ENCODE measurements at regions not wholly inside any gene's neighbourhood (a gene's known extent, or its start where the extent isn't known, plus 50 kb on each side); places are given as distances from the start of the nearest gene placed in this dataset.

DNA sequence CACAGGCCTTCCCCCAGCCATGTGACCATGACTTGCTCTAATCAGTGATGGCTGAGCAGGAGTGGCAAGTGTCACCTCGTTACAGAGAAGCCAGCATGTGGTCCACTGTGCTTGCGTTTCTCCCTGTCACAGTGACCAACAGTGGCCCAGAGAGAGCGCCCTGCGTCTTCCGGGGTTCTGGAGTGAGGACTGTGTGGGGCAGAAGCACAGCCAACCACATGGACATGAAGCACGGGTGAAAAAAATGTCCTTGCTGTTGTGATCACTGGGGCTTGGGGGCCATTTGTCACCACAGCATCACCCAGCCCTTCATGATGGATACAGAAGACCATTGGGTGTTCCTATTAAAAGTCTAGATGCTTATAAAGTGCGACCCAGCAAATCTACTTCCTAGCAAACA lies 174.6 kb upstream of the C14orf180 start:
- Histone ChIP-seq H3K4me2 (no peak overlapping the region), H3K4me1 (ENCODE audit: control insufficient read depth in 1 of 2, insufficient read depth in 2 of 2, low read depth in 1 of 2, low read length in 1 of 2) (peaks cover 0 to 5% of the 10 kb centered on the region in 2 experiments; a peak in 1 of 4 replicates), H3K9ac (no peak overlapping the region), H3F3A (replicated peaks; ENCODE audit: insufficient read depth) (no peaks in the 10 kb centered on the region), H4K20me1 (ENCODE audit: insufficient read depth) (no peaks in the 10 kb centered on the region), H3K27me3 (ENCODE audit: insufficient read depth) (no peaks in the 10 kb centered on the region), H3K9me3 (no peaks in the 10 kb centered on the region), H3K36me3 (replicated peaks in 1 of 2; ENCODE audit: control insufficient read depth in 1 of 2, insufficient read depth in 2 of 2, low read length in 1 of 2) (no peaks in the 10 kb centered on the region), H3K79me2 (ENCODE audit: insufficient read depth) (no peaks in the 10 kb centered on the region), H3K27ac (ENCODE audit: low read depth in 2 of 2, low read length in 1 of 2) (no peak overlapping the region), H3K9me2 (no peaks in the 10 kb centered on the region), H3K4me3 (ENCODE audit: low read depth in 2 of 2, low read length in 1 of 2) (no peak overlapping the region), H2AFZ (ENCODE audit: low read depth) (no peak overlapping the region)
- TF ChIP-seq RFX5 (IDR thresholded peaks at IDR 0.05; ENCODE audit: low read length) (no peak), GABPA (IDR thresholded peaks at IDR 0.05; ENCODE audit: low read depth) (no peak)
- TF ChIP-seq, protein P1, sequence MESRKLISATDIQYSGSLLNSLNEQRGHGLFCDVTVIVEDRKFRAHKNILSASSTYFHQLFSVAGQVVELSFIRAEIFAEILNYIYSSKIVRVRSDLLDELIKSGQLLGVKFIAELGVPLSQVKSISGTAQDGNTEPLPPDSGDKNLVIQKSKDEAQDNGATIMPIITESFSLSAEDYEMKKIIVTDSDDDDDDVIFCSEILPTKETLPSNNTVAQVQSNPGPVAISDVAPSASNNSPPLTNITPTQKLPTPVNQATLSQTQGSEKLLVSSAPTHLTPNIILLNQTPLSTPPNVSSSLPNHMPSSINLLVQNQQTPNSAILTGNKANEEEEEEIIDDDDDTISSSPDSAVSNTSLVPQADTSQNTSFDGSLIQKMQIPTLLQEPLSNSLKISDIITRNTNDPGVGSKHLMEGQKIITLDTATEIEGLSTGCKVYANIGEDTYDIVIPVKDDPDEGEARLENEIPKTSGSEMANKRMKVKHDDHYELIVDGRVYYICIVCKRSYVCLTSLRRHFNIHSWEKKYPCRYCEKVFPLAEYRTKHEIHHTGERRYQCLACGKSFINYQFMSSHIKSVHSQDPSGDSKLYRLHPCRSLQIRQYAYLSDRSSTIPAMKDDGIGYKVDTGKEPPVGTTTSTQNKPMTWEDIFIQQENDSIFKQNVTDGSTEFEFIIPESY (IDR thresholded peaks at IDR 0.05; ENCODE audit: borderline replicate concordance, low read depth) = no peak
- ChIA-PET POLR2A (no interaction called here), CTCF (interaction anchor here (0.9 to 1.6 kb wide), 2 partner anchors 23 to 159 kb away, joined by 3 read pairs; no protein-coding TSS in a partner anchor)
- 48% methylated on average over 7 of the region's 7 CpGs for WGBS (ENCODE audit: low lambda C conversion rate)
- no peak for DNase-seq

- Histone ChIP-seq H2AFZ (ENCODE audit: low read depth) (no peak overlapping the region), H3K79me2 (ENCODE audit: insufficient read depth) (no peaks in the 10 kb centered on the region), H3K4me1 (ENCODE audit: control insufficient read depth in 1 of 2, insufficient read depth in 2 of 2, low read depth in 1 of 2, low read length in 1 of 2) (no peaks in the 10 kb centered on the region), H3K4me2 (no peak overlapping the region), H3K27me3 (ENCODE audit: insufficient read depth) (no peaks in the 10 kb centered on the region), H3K9ac (no peak overlapping the region), H3K4me3 (ENCODE audit: low read depth in 2 of 2, low read length in 1 of 2) (no peak overlapping the region), H3K27ac (ENCODE audit: low read depth in 2 of 2, low read length in 1 of 2) (no peak overlapping the region), H3K36me3 (replicated peaks in 1 of 2; ENCODE audit: control insufficient read depth in 1 of 2, insufficient read depth in 2 of 2, low read length in 1 of 2) (no peaks in the 10 kb centered on the region), H3F3A (replicated peaks; ENCODE audit: insufficient read depth) (no peaks in the 10 kb centered on the region), H3K9me2 (no peaks in the 10 kb centered on the region), H3K9me3 (no peaks in the 10 kb centered on the region), H4K20me1 (ENCODE audit: insufficient read depth) (no peaks in the 10 kb centered on the region)
- ChIA-PET POLR2A (no interaction called here), CTCF (interaction anchor here (0.9 kb wide), 1 partner anchor 159 kb away, joined by 3 read pairs; no protein-coding TSS in a partner anchor)
- DNase-seq = no peak
- TF ChIP-seq CTCF (IDR thresholded peaks at IDR 0.05) (no peak), FOSL2 (IDR thresholded peaks at IDR 0.05; ENCODE audit: borderline replicate concordance, low read depth) (no peak), GABPA (IDR thresholded peaks at IDR 0.05; ENCODE audit: low read depth) (no peak), RFX5 (IDR thresholded peaks at IDR 0.05; ENCODE audit: low read length) (no peak), TAF1 (IDR thresholded peaks at IDR 0.05; ENCODE audit: borderline replicate concordance, low read depth, low read length) (no peak), FOXJ3 (CRISPR knock-in tag; IDR thresholded peaks at IDR 0.05) (no peak), MXI1 (IDR thresholded peaks at IDR 0.05; ENCODE audit: low read depth, low read length) (no peak)
- TF ChIP-seq, protein P2, sequence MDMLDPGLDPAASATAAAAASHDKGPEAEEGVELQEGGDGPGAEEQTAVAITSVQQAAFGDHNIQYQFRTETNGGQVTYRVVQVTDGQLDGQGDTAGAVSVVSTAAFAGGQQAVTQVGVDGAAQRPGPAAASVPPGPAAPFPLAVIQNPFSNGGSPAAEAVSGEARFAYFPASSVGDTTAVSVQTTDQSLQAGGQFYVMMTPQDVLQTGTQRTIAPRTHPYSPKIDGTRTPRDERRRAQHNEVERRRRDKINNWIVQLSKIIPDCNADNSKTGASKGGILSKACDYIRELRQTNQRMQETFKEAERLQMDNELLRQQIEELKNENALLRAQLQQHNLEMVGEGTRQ (IDR thresholded peaks at IDR 0.05; ENCODE audit: borderline replicate concordance, low read depth, low read length) = no peak
- TF ChIP-seq, protein P3, sequence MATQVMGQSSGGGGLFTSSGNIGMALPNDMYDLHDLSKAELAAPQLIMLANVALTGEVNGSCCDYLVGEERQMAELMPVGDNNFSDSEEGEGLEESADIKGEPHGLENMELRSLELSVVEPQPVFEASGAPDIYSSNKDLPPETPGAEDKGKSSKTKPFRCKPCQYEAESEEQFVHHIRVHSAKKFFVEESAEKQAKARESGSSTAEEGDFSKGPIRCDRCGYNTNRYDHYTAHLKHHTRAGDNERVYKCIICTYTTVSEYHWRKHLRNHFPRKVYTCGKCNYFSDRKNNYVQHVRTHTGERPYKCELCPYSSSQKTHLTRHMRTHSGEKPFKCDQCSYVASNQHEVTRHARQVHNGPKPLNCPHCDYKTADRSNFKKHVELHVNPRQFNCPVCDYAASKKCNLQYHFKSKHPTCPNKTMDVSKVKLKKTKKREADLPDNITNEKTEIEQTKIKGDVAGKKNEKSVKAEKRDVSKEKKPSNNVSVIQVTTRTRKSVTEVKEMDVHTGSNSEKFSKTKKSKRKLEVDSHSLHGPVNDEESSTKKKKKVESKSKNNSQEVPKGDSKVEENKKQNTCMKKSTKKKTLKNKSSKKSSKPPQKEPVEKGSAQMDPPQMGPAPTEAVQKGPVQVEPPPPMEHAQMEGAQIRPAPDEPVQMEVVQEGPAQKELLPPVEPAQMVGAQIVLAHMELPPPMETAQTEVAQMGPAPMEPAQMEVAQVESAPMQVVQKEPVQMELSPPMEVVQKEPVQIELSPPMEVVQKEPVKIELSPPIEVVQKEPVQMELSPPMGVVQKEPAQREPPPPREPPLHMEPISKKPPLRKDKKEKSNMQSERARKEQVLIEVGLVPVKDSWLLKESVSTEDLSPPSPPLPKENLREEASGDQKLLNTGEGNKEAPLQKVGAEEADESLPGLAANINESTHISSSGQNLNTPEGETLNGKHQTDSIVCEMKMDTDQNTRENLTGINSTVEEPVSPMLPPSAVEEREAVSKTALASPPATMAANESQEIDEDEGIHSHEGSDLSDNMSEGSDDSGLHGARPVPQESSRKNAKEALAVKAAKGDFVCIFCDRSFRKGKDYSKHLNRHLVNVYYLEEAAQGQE (IDR thresholded peaks at IDR 0.05; ENCODE audit: low read depth, low read length) = no peak
- WGBS (ENCODE audit: low lambda C conversion rate) = 40% methylated on average over 7 of the region's 9 CpGs
These were observed 174.0 kb upstream of the C14orf180 start for GRCh38 chr14:104405360-104406226.

Measured in SK-N-SH (cell line).